GM12878 (cell line): ENCODE measurements at regions not wholly inside any gene's neighbourhood (a gene's known extent, or its start where the extent isn't known, plus 50 kb on each side); places are given as distances from the start of the nearest gene placed in this dataset.
"Not testable (repeated sequence)": the region's sequence is repeated elsewhere in the genome, so short reads cannot be mapped to it uniquely, and the experiment has no call there.

Source experiments
- ATAC-seq: fragments of 200-7000 bp; cut with Tn5 transposase; 3 replicates; pipeline ENCODE4 v1.9.1; 2020; ENCODE audit warnings: mild to moderate bottlenecking, moderate library complexity
- BruUV-seq: library from RNA; stranded (reverse); fragments of 400-500 nt; replicated peaks from 2 replicates; lab custom pipeline; 2021; lab: Mats Ljungman, UMichigan
- CTCF ChIA-PET: fragments of 300-600 bp; sonication (Branson Sonifier 250); formaldehyde crosslinking; extraction: SDS; loops from one replicate; lab custom pipeline; 2021; ENCODE audit warnings: inconsistent platforms; lab: Yijun Ruan, JAX
- POLR2A ChIA-PET: fragments of 350-600 bp; formaldehyde crosslinking; extraction: SDS; loops from one replicate; lab custom pipeline; 2021; ENCODE audit warnings: inconsistent platforms; lab: Charles Lee
- RAD21 ChIA-PET: fragments of 300-600 bp; sonication (Branson Sonifier 250); formaldehyde crosslinking; loops from one replicate; lab custom pipeline; 2023; ENCODE audit warnings: antibody characterized with exemption; ENCODE audit not compliant: unreplicated experiment; lab: Charles Lee
- SMC1A ChIA-PET: fragments of 300-600 bp; sonication (Branson Sonifier 250); formaldehyde crosslinking; loops from one replicate; lab custom pipeline; 2023; ENCODE audit not compliant: unreplicated experiment, uncharacterized antibody; lab: Charles Lee
- DNase-seq: peaks from one replicate; pipeline ENCODE4 v3.0.0-alpha.2; 2011; ENCODE audit warnings: low read depth, low spot score
- FAIRE-seq: peaks from 3 replicates; lab custom pipeline; 2011; peaks lifted over from hg19 to GRCh38; lab: Jason Lieb, UNC
- H2AFZ ChIP-seq: 2 replicates; pipeline ENCODE4 v1.6.0; 2011; ENCODE audit warnings: low read depth, low read length, control low read depth; ENCODE audit not compliant: control insufficient read depth
- H3K27ac ChIP-seq: 2 replicates; pipeline ENCODE4 v1.5.1; 2011; ENCODE audit warnings: control low read depth; ENCODE audit not compliant: control insufficient read depth, insufficient read depth
- H3K27me3 ChIP-seq, 2 experiments: replicated peaks in 1 of 2; 2 replicates each; pipeline versions ENCODE4 v1.6.0 to v1.6.1; 2011; ENCODE audit warnings: low read length in 1 of 2; ENCODE audit not compliant: control insufficient read depth in 2 of 2, insufficient read depth in 2 of 2
- H3K36me3 ChIP-seq, 2 experiments: 2 replicates each; pipeline ENCODE4 v1.5.1; 2011; ENCODE audit warnings: low read length in 1 of 2; ENCODE audit not compliant: control insufficient read depth in 2 of 2, insufficient read depth in 2 of 2
- H3K4me1 ChIP-seq: 2 replicates; pipeline ENCODE4 v1.6.1; 2011; ENCODE audit warnings: mild to moderate bottlenecking, low read length, moderate library complexity, mixed read lengths; ENCODE audit not compliant: control insufficient read depth, insufficient read depth
- H3K4me2 ChIP-seq: 2 replicates; pipeline ENCODE4 v1.6.0; 2011; ENCODE audit warnings: control low read depth; ENCODE audit not compliant: control insufficient read depth, insufficient read depth
- H3K4me3 ChIP-seq: fragments of 200-600 bp; sonication (generic); 2 replicates; pipeline ENCODE4 v1.5.1; 2016
- H3K79me2 ChIP-seq: 2 replicates; pipeline ENCODE4 v1.6.0; 2011; ENCODE audit warnings: low read length; ENCODE audit not compliant: control insufficient read depth, insufficient read depth
- H3K9ac ChIP-seq: 2 replicates; pipeline ENCODE4 v1.8.0; 2011; ENCODE audit warnings: low read length, control low read depth, mixed read lengths; ENCODE audit not compliant: control insufficient read depth, insufficient read depth
- H3K9me3 ChIP-seq: replicated peaks from 3 replicates; pipeline ENCODE4 v1.5.1; 2011; ENCODE audit warnings: mild to moderate bottlenecking, low read length; ENCODE audit not compliant: control insufficient read depth, insufficient read depth
- H4K20me1 ChIP-seq: 2 replicates; pipeline ENCODE4 v1.6.0; 2011; ENCODE audit not compliant: control insufficient read depth, insufficient read depth
- IRF5 ChIP-seq: fragments of 450-650 bp; IDR thresholded peaks from 2 replicates; pipeline ENCODE4 v1.6.1; 2017; ENCODE audit warnings: borderline replicate concordance
- ZBTB33 ChIP-seq: fragments of 450-650 bp; IDR thresholded peaks from 2 replicates; pipeline ENCODE4 v1.6.1; 2017; ENCODE audit warnings: mild to moderate bottlenecking
- WGBS: methylation state at CpG from one replicate; pipeline ENCODE4 v1.1.6; 2016; ENCODE audit warnings: low lambda C conversion rate; ENCODE audit not compliant: insufficient replicate concordance, insufficient coverage; ENCODE audit errors: missing lambda C conversion rate; 5-methylcytosine and 5-hydroxymethylcytosine counted together
- in situ Hi-C: fragments of 300-500 bp; cut with MboI; formaldehyde crosslinking; loops from 9 replicates; pipeline ENCODE4 v1.14.3; 2018; ENCODE audit warnings: mixed read lengths
- intact Hi-C: fragments of 100-400 bp; cut with micrococcal nuclease; formaldehyde crosslinking; loops from one replicate; pipeline ENCODE4 v1.14.2; 2022; ENCODE audit not compliant: unreplicated experiment

GRCh38 chr9:103226647-103227013 lies 231.5 kb downstream of the CYLC2 start (continued):
- TF ChIP-seq ZBTB33 (no peak), IRF5 (no peak)

DNA sequence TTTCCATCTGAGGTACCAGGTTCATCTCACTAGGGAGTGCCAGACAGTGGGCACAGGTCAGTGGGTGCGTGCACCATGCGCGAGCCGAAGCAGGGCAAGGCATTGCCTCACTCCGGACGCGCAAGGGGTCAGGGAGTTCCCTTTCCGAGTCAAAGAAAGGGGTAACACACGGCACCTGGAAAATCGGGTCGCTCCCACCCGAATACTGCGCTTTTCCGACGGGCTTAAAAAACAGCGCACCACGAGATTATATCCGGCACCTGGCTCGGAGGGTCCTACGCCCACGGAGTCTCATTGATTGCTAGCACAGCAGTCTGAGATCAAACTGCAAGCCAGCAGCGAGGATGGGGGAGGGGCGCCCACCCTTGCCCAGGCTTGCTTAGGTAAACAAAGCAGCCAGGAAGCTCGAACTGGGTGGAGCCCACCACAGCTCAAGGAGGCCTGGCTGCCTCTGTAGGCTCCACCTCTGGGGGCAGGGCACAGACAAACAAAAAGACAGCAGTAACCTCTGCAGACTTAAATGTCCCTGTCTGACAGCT lies 242.5 kb downstream of the CYLC2 start:
- H4K20me1 ChIP-seq, intact Hi-C loops, POLR2A ChIA-PET, H3K27me3 ChIP-seq, H3K9me3 ChIP-seq, H3K4me2 ChIP-seq, RAD21 ChIA-PET, ATAC-seq, DNase-seq, BruUV-seq, CTCF ChIA-PET, H3K27ac ChIP-seq, H3K79me2 ChIP-seq, in situ Hi-C loops, H3K9ac ChIP-seq, H3K4me1 ChIP-seq, SMC1A ChIA-PET, H2AFZ ChIP-seq, H3K4me3 ChIP-seq, FAIRE-seq, H3K36me3 ChIP-seq: not testable (repeated sequence)
- 61% methylated on average over 21 of the region's 24 CpGs for WGBS
